Panc1 (cell line): ENCODE measurements at regions not wholly inside any gene's neighbourhood (a gene's known extent, or its start where the extent isn't known, plus 50 kb on each side); places are given as distances from the start of the nearest gene placed in this dataset.

Experiments used
- ATAC-seq: fragments of 200-7000 bp; cut with Tn5 transposase; 2 replicates; pipeline ENCODE4 v1.9.1; 2020; ENCODE audit warnings: mild to moderate bottlenecking, moderate library complexity
- BruUV-seq: library from RNA; stranded (reverse); fragments of 400-500 nt; replicated peaks from 2 replicates; lab custom pipeline; 2021; lab: Mats Ljungman, UMichigan
- CTCF ChIA-PET: fragments of 300-600 bp; sonication (Branson Sonifier 250); formaldehyde crosslinking; loops from one replicate; lab custom pipeline; 2022; ENCODE audit warnings: antibody characterized with exemption; lab: Charles Lee
- POLR2A ChIA-PET: fragments of 300-600 bp; sonication (Branson Sonifier 250); formaldehyde crosslinking; loops from one replicate; lab custom pipeline; 2022; ENCODE audit warnings: antibody characterized with exemption; lab: Charles Lee
- DNase-seq: peaks from one replicate; pipeline ENCODE4 v3.0.0-alpha.2; 2010; ENCODE audit warnings: low read depth, low spot score
- H3K27ac ChIP-seq: 2 replicates; pipeline ENCODE4 v1.5.1; 2011; ENCODE audit warnings: mild to moderate bottlenecking, low read length, inconsistent platforms
- H3K27me3 ChIP-seq: fragments of 200-500 bp; sonication (Bioruptor generic); 2 replicates; pipeline ENCODE4 v1.6.0; 2014; ENCODE audit warnings: low read length, inconsistent platforms; ENCODE audit not compliant: control insufficient read depth, insufficient read depth
- H3K36me3 ChIP-seq: fragments of 200-500 bp; sonication (Bioruptor generic); 2 replicates; pipeline ENCODE4 v1.5.1; 2014; ENCODE audit warnings: inconsistent platforms, mild to moderate bottlenecking, low read length, moderate library complexity; ENCODE audit not compliant: control insufficient read depth, insufficient read depth
- H3K4me1 ChIP-seq: 2 replicates; pipeline ENCODE4 v1.5.1; 2011; ENCODE audit warnings: inconsistent platforms, mild to moderate bottlenecking, low read length, moderate library complexity; ENCODE audit not compliant: control insufficient read depth, insufficient read depth
- H3K4me3 ChIP-seq, 2 experiments: 2 replicates each; pipeline ENCODE4 v1.5.1; 2011 to 2012; ENCODE audit warnings: low read depth in 2 of 2, low read length in 2 of 2, mild to moderate bottlenecking in 2 of 2, inconsistent platforms in 1 of 2, moderate library complexity in 1 of 2
- H3K9me3 ChIP-seq: fragments of 200-500 bp; sonication (Bioruptor generic); 2 replicates; pipeline ENCODE4 v1.5.1; 2014; ENCODE audit warnings: low read depth, mild to moderate bottlenecking, inconsistent platforms, low read length, moderate library complexity; ENCODE audit not compliant: control insufficient read depth, insufficient read depth
- POLR2AphosphoS5 ChIP-seq: IDR thresholded peaks from 2 replicates; pipeline ENCODE4 v1.6.1; 2012; ENCODE audit warnings: mild to moderate bottlenecking, low read depth, low read length, moderate library complexity
- REST ChIP-seq, 2 experiments: IDR thresholded peaks; 2 replicates each; pipeline ENCODE4 v1.6.1; 2011 to 2012; ENCODE audit warnings: low read depth in 2 of 2, control low read depth in 1 of 2, low read length in 1 of 2, mild to moderate bottlenecking in 1 of 2, moderate library complexity in 1 of 2; ENCODE audit not compliant: insufficient read depth in 1 of 2
- SIN3A ChIP-seq: IDR thresholded peaks from 2 replicates; pipeline ENCODE4 v1.6.1; 2012; ENCODE audit warnings: low read depth, mild to moderate bottlenecking, low read length, moderate library complexity, borderline replicate concordance; ENCODE audit not compliant: insufficient read depth
- TCF7L2 ChIP-seq: IDR thresholded peaks from 2 replicates; pipeline ENCODE4 v1.6.1; 2011; ENCODE audit warnings: mild to moderate bottlenecking, low read depth, low read length, inconsistent platforms
- in situ Hi-C: cut with HindIII; loops from 2 replicates; pipeline ENCODE4 v1.10.0; 2016; ENCODE audit warnings: low sequenced_read_pairs, low pct_unique_long_range_greater_than_20kb
- intact Hi-C: fragments of 100-400 bp; cut with micrococcal nuclease; formaldehyde crosslinking; loops from one replicate; pipeline ENCODE4 v1.10.0; 2022; ENCODE audit not compliant: unreplicated experiment
- TF ChIP-seq, protein P1 (sequence below): fragments of 450-650 bp; IDR thresholded peaks from 2 replicates; pipeline ENCODE4 v1.5.1; 2017; ENCODE audit warnings: mild to moderate bottlenecking

DNA sequence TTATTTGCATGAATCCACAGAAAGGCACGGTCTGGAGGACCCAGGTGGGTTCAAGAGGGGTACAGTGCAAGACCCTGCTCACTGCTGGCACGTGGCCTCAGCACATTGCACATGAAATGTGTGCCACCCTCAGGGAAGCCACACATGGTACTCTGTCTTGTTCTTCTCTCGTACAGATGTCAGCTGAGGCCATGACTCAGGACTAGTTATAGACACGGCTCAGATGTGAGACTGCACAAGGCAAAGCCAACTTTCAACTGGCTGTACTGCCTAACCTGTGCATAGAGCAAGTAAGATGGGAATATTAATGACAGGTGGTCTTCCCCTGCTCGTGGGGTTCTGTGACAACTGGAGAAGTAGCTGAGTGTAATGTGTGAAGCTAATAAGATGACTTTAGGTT, 249.4 kb upstream of the CTBP2 start:
- BruUV-seq = no TSS peak

GRCh38 chr10:125407557-125407956, 247.2 kb upstream of the CTBP2 start:
- peaks cover 6% of the 10 kb centered on the region for H3K27me3 ChIP-seq
- ChIA-PET CTCF (no interaction called here), POLR2A (no interaction called here)
- H3K9me3 ChIP-seq = no peaks in the 10 kb centered on the region
- no peak overlapping the region for H3K27ac ChIP-seq
- DNase-seq (no peak), ATAC-seq (no peak)
- intact Hi-C loops = no loop called here
- BruUV-seq = no TSS peak
- no peaks in the 10 kb centered on the region for H3K36me3 ChIP-seq
- no peak overlapping the region for H3K4me3 ChIP-seq
- TF ChIP-seq, protein P1, sequence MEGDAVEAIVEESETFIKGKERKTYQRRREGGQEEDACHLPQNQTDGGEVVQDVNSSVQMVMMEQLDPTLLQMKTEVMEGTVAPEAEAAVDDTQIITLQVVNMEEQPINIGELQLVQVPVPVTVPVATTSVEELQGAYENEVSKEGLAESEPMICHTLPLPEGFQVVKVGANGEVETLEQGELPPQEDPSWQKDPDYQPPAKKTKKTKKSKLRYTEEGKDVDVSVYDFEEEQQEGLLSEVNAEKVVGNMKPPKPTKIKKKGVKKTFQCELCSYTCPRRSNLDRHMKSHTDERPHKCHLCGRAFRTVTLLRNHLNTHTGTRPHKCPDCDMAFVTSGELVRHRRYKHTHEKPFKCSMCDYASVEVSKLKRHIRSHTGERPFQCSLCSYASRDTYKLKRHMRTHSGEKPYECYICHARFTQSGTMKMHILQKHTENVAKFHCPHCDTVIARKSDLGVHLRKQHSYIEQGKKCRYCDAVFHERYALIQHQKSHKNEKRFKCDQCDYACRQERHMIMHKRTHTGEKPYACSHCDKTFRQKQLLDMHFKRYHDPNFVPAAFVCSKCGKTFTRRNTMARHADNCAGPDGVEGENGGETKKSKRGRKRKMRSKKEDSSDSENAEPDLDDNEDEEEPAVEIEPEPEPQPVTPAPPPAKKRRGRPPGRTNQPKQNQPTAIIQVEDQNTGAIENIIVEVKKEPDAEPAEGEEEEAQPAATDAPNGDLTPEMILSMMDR = no peak
- TF ChIP-seq REST (IDR thresholded peaks at IDR 0.05; ENCODE audit: insufficient read depth in 1 of 2, low read depth in 2 of 2, low read length in 1 of 2) = no peak
- no peak for TF ChIP-seq TCF7L2
- no peak for TF ChIP-seq SIN3A
- no peak for TF ChIP-seq POLR2AphosphoS5
- H3K4me1 ChIP-seq = no peaks in the 10 kb centered on the region
- in situ Hi-C loops = no loop called here

More for the DNA sequence above, 249.4 kb upstream of the CTBP2 start:
- ATAC-seq (no peak), DNase-seq (no peak)
- in situ Hi-C loops (no loop called here), intact Hi-C loops (no loop called here)
- H3K27ac ChIP-seq = no peak overlapping the region
- H3K27me3 ChIP-seq = peaks cover 6% of the 10 kb centered on the region
- CTCF ChIA-PET = no interaction called here
- H3K9me3 ChIP-seq = no peaks in the 10 kb centered on the region
- no peaks in the 10 kb centered on the region for H3K36me3 ChIP-seq
- H3K4me1 ChIP-seq = no peaks in the 10 kb centered on the region
- TF ChIP-seq, protein P1 = no peak
- TF ChIP-seq POLR2AphosphoS5 (no peak), SIN3A (no peak), TCF7L2 (no peak), REST (IDR thresholded peaks at IDR 0.05; ENCODE audit: insufficient read depth in 1 of 2, low read depth in 2 of 2, low read length in 1 of 2) (no peak)
- POLR2A ChIA-PET = no interaction called here
- H3K4me3 ChIP-seq = no peak overlapping the region
